ENCODE measurements at regions not wholly inside any gene's neighbourhood (a gene's known extent, or its start where the extent isn't known, plus 50 kb on each side); places are given as distances from the start of the nearest gene placed in this dataset.

GRCh38 chr4:155512817-155513216 lies 136.1 kb upstream of the MAP9 start:
- H3K9me3 ChIP-seq (ENCODE audit: control extremely low read depth in 1 of 3, control insufficient read depth in 2 of 3, insufficient read depth in 1 of 3, low read length in 2 of 3), result peaks cover 0 to 2% (median 0%) of the 10 kb centered on the region in 3 donors
- H3K27me3 Mint-ChIP-seq, result no peaks in the 10 kb centered on the region
- no peak overlapping the region for H3K27ac ChIP-seq (ENCODE audit: low read length in 2 of 2)
- 96% methylated on average over 3 of the region's 5 CpGs for WGBS (ENCODE audit: insufficient coverage)
- no peak overlapping the region for H3K4me3 ChIP-seq (ENCODE audit: control extremely low read depth in 1 of 5, extremely low read depth in 1 of 5, insufficient read depth in 1 of 5, low read depth in 2 of 5, low read length in 4 of 5)
- intact Hi-C loops (cut with micrococcal nuclease), result no loop called here
- ChIA-PET CTCF (no interaction called here), POLR2A (no interaction called here)
- no peaks in the 10 kb centered on the region for H3K79me2 ChIP-seq (ENCODE audit: control insufficient read depth, insufficient read depth, low read length)
- no peak overlapping the region for H3K9ac ChIP-seq (ENCODE audit: low read length)
- H3K27ac Mint-ChIP-seq, result no peak overlapping the region
- DNase-seq (no peak), ATAC-seq (ENCODE audit: low read depth) (no peak)
- TF ChIP-seq EZH2 (IDR thresholded peaks at IDR 0.05; ENCODE audit: borderline replicate concordance, insufficient read depth, low read depth, low read length, poor library complexity, severe bottlenecking), result no peak
- H3K27me3 ChIP-seq (replicated peaks in 1 of 4; ENCODE audit: control extremely low read depth in 1 of 4, control insufficient read depth in 3 of 4, insufficient read depth in 4 of 4, low read length in 3 of 4), result no peaks in the 10 kb centered on the region
- no peaks in the 10 kb centered on the region for H3K4me1 Mint-ChIP-seq
- no peaks in the 10 kb centered on the region for H3K4me1 ChIP-seq (ENCODE audit: control insufficient read depth in 2 of 2, insufficient read depth in 2 of 2, low read length in 2 of 2)
- H4K20me1 ChIP-seq (ENCODE audit: control insufficient read depth, insufficient read depth, low read length, poor library complexity, severe bottlenecking), result no peaks in the 10 kb centered on the region
- H2AFZ ChIP-seq (ENCODE audit: insufficient read depth, low read depth, low read length, poor library complexity, severe bottlenecking), result no peak overlapping the region
- no peaks in the 10 kb centered on the region for H3K9me3 Mint-ChIP-seq (ENCODE audit: insufficient read depth)
- no peaks in the 10 kb centered on the region for H3K36me3 ChIP-seq (replicated peaks in 1 of 2; ENCODE audit: control extremely low read depth in 1 of 2, control insufficient read depth in 1 of 2, extremely low read depth in 1 of 2, insufficient read depth in 2 of 2, low read length in 1 of 2)
- no peak overlapping the region for H3K4me2 ChIP-seq (replicated peaks; ENCODE audit: low read depth, low read length, poor library complexity, severe bottlenecking)
- no peak overlapping the region for H3K4me3 Mint-ChIP-seq

GRCh38 chr4:155512046-155512445 lies 135.3 kb upstream of the MAP9 start:
- POLR2A ChIA-PET, result no interaction called here
- Mint-ChIP-seq H3K9me3 (ENCODE audit: insufficient read depth) (no peaks in the 10 kb centered on the region), H3K4me3 (no peak overlapping the region), H3K27ac (no peak overlapping the region), H3K4me1 (no peaks in the 10 kb centered on the region), H3K27me3 (no peaks in the 10 kb centered on the region)
- Histone ChIP-seq H3K27ac (ENCODE audit: low read length in 2 of 2) (no peak overlapping the region), H3K4me2 (replicated peaks; ENCODE audit: low read depth, low read length, poor library complexity, severe bottlenecking) (no peak overlapping the region), H3K9ac (ENCODE audit: low read length) (no peak overlapping the region), H3K9me3 (ENCODE audit: control extremely low read depth in 1 of 3, control insufficient read depth in 2 of 3, insufficient read depth in 1 of 3, low read length in 2 of 3) (peaks cover 0 to 2% (median 0%) of the 10 kb centered on the region in 3 donors), H3K4me1 (ENCODE audit: control insufficient read depth in 2 of 2, insufficient read depth in 2 of 2, low read length in 2 of 2) (no peaks in the 10 kb centered on the region), H3K79me2 (ENCODE audit: control insufficient read depth, insufficient read depth, low read length) (no peaks in the 10 kb centered on the region), H4K20me1 (ENCODE audit: control insufficient read depth, insufficient read depth, low read length, poor library complexity, severe bottlenecking) (no peaks in the 10 kb centered on the region), H2AFZ (ENCODE audit: insufficient read depth, low read depth, low read length, poor library complexity, severe bottlenecking) (no peak overlapping the region), H3K4me3 (ENCODE audit: control extremely low read depth in 1 of 5, extremely low read depth in 1 of 5, insufficient read depth in 1 of 5, low read depth in 2 of 5, low read length in 4 of 5) (no peak overlapping the region), H3K36me3 (replicated peaks in 1 of 2; ENCODE audit: control extremely low read depth in 1 of 2, control insufficient read depth in 1 of 2, extremely low read depth in 1 of 2, insufficient read depth in 2 of 2, low read length in 1 of 2) (no peaks in the 10 kb centered on the region), H3K27me3 (replicated peaks in 1 of 4; ENCODE audit: control extremely low read depth in 1 of 4, control insufficient read depth in 3 of 4, insufficient read depth in 4 of 4, low read length in 3 of 4) (no peaks in the 10 kb centered on the region)
- no peak for DNase-seq
- CTCF ChIA-PET, result no interaction called here
- no peak for ATAC-seq (ENCODE audit: low read depth)
- TF ChIP-seq CTCF (IDR thresholded peaks at IDR 0.05) (no peak), EZH2 (IDR thresholded peaks at IDR 0.05; ENCODE audit: borderline replicate concordance, insufficient read depth, low read depth, low read length, poor library complexity, severe bottlenecking) (no peak)
- WGBS (ENCODE audit: insufficient coverage), result no CpG with 5 or more reads among the region's 1 CpG
- intact Hi-C loops (cut with micrococcal nuclease), result no loop called here
